Islet precursor cell (in vitro differentiated cells): ENCODE measurements at regions not wholly inside any gene's neighbourhood (a gene's known extent, or its start where the extent isn't known, plus 50 kb on each side); places are given as distances from the start of the nearest gene placed in this dataset.

Source experiments
- DNase-seq: peaks from one replicate; pipeline ENCODE4 v3.0.0-alpha.2; 2018

DNA sequence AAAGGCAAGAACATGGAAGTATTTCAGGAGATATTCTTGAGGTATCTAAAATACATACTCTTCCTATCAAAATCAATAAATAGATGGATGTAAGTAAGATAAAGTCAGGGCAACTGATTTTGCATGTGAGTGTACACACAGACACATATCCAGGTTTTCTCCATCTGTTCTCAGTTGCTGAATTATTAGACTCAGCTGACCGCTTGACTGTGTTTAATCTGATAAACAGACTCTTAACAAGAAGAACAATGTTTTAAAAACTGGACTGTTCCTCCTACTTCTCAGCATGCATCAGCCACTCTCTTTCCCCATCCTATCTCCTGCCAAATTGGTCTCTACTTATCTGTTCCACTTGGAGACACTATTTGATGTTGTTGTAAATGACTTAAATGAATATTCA is 73.5 kb downstream of the GOLGA8G start:
- DNase-seq = no peak

DNA sequence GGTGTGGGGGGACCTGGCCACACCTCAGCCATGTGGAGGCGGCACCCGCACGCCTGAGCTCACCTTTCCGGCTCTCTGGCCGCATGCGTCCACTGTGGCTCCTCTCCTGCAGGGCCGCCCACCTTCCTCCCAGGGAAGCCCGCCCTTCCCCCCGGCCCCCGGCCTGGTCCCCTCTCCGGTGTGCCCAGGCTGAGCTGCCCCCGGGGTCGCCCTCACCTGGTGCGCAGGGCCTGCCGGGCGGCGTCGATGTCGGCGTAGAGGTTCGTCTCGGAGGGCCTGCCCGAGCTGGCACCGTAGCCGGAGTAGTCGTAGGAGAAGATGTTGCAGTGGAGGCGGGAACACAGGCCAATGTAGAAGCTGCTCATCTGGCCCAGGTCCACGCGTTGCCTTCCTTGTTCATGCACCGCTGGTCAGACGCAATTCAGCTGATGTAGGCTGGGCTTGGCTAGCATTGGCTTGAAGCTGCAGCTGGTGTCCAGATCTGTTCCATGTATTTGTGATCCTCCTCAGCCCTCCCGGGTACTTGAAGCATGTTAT is 75.3 kb downstream of the GOLGA8G start:
- DNase-seq = peak; percentile 55

- peak; percentile 57 for DNase-seq
Observed at GRCh38 chr15:28456476-28457395, 76.0 kb downstream of the GOLGA8G start.

GRCh38 chr15:28455537-28456475 is 77.0 kb downstream of the GOLGA8G start:
- DNase-seq = peak; percentile 54

DNA sequence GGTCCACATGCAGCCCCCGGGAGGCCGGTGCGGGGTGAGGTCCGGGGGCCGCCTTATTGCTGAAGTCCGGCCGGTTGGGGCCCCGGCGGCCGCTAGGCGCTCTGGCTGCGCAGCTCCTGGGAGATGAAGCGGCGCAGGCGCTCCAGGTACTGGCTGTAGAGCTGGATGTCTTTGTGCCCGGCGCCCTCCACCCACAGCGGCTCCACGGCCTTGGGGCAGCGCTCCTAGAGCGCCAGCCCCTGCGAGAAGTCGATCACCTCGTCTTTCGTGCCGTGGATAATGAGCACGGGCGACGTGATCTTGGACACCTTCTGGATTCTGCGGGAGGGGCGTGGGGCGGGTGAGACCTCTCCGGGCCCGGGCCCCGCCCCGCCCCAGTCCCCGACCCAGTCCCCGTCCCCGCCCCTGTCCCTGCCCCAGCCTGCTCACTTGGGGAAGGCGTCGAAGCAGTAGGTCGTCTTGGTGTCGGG is 76.3 kb downstream of the GOLGA8F start:
- DNase-seq = peak; percentile 47
